Osteoblast (primary cell): ENCODE measurements at regions not wholly inside any gene's neighbourhood (a gene's known extent, or its start where the extent isn't known, plus 50 kb on each side); places are given as distances from the start of the nearest gene placed in this dataset.
A peak's percentile ranks its signal among the peaks of the same experiment; 100 is the strongest.

Experiments used
- DNase-seq: peaks from one replicate; pipeline ENCODE4 v3.0.0; 2011; ENCODE audit warnings: low spot score, mixed read lengths; ENCODE audit not compliant: insufficient read length; ENCODE audit errors: missing footprints
- H2AFZ ChIP-seq: 2 replicates; pipeline ENCODE4 v1.6.0; 2011; ENCODE audit warnings: mild to moderate bottlenecking, low read length
- H3K27ac ChIP-seq: 2 replicates; pipeline ENCODE4 v1.5.1; 2011; ENCODE audit warnings: mild to moderate bottlenecking, low read depth, low read length, moderate library complexity
- H3K27me3 ChIP-seq: 2 replicates; pipeline ENCODE4 v1.6.0; 2012; ENCODE audit warnings: mild to moderate bottlenecking, control low read depth, inconsistent platforms, low read length, moderate library complexity; ENCODE audit not compliant: insufficient read depth
- H3K36me3 ChIP-seq: 2 replicates; pipeline ENCODE4 v1.5.1; 2011; ENCODE audit warnings: mild to moderate bottlenecking, low read length, control low read depth, moderate library complexity; ENCODE audit not compliant: insufficient read depth
- H3K4me1 ChIP-seq: 2 replicates; pipeline ENCODE4 v1.5.1; 2011; ENCODE audit warnings: mild to moderate bottlenecking, low read length, control low read depth, moderate library complexity; ENCODE audit not compliant: insufficient read depth
- H3K4me2 ChIP-seq: 2 replicates; pipeline ENCODE4 v1.6.0; 2011; ENCODE audit warnings: mild to moderate bottlenecking, low read length; ENCODE audit not compliant: insufficient read depth
- H3K4me3 ChIP-seq: fragments of 200-600 bp; sonication (generic); 3 replicates; pipeline ENCODE4 v1.5.1; 2012; ENCODE audit warnings: mild to moderate bottlenecking, low read length, inconsistent platforms; ENCODE audit not compliant: insufficient read depth
- H3K79me2 ChIP-seq: 2 replicates; pipeline ENCODE4 v1.6.0; 2012; ENCODE audit warnings: mild to moderate bottlenecking, low read length, control low read depth, inconsistent platforms; ENCODE audit not compliant: insufficient read depth
- H3K9me3 ChIP-seq: 2 replicates; pipeline ENCODE4 v1.5.1; 2011; ENCODE audit warnings: low read depth, low read length, control low read depth
- H4K20me1 ChIP-seq: 2 replicates; pipeline ENCODE4 v1.6.0; 2012; ENCODE audit warnings: mild to moderate bottlenecking, low read length, control low read depth; ENCODE audit not compliant: insufficient read depth
- CTCF ChIP-seq: IDR thresholded peaks from 2 replicates; pipeline ENCODE4 v1.5.1; 2011; ENCODE audit warnings: mild to moderate bottlenecking, low read depth, low read length, moderate library complexity; ENCODE audit errors: extremely low read depth

- H4K20me1 ChIP-seq = no peaks in the 10 kb centered on the region
- H2AFZ ChIP-seq = peak overlapping the region; percentile 11
- H3K4me2 ChIP-seq = no peak overlapping the region
Observed at GRCh38 chr5:71905834-71906711, 187.0 kb downstream of the CARTPT start.

GRCh38 chr5:71907001-71907588 is 188.0 kb downstream of the CARTPT start:
- H2AFZ ChIP-seq = peak overlapping the region; percentile 76
- no peak overlapping the region for H3K4me2 ChIP-seq
- H4K20me1 ChIP-seq = no peaks in the 10 kb centered on the region
- TF ChIP-seq CTCF = no peak
- H3K79me2 ChIP-seq = no peaks in the 10 kb centered on the region
- no peaks in the 10 kb centered on the region for H3K27me3 ChIP-seq
- DNase-seq = no peak
- no peak overlapping the region for H3K27ac ChIP-seq
- no peaks in the 10 kb centered on the region for H3K9me3 ChIP-seq
- H3K36me3 ChIP-seq = no peaks in the 10 kb centered on the region
- no peak overlapping the region for H3K4me3 ChIP-seq
- no peaks in the 10 kb centered on the region for H3K4me1 ChIP-seq

More at GRCh38 chr5:71905834-71906711, 187.0 kb downstream of the CARTPT start:
- Histone ChIP-seq H3K27me3 (no peaks in the 10 kb centered on the region), H3K79me2 (no peaks in the 10 kb centered on the region), H3K4me3 (no peak overlapping the region), H3K36me3 (no peaks in the 10 kb centered on the region), H3K9me3 (no peaks in the 10 kb centered on the region), H3K27ac (no peak overlapping the region), H3K4me1 (no peaks in the 10 kb centered on the region)
- no peak for DNase-seq
- TF ChIP-seq CTCF = no peak

- Histone ChIP-seq H3K27me3 (no peaks in the 10 kb centered on the region), H3K4me3 (no peak overlapping the region), H3K4me2 (no peak overlapping the region), H3K36me3 (no peaks in the 10 kb centered on the region), H3K4me1 (no peaks in the 10 kb centered on the region), H3K9me3 (no peaks in the 10 kb centered on the region), H2AFZ (peak overlapping the region; percentile 49), H4K20me1 (no peaks in the 10 kb centered on the region), H3K27ac (no peak overlapping the region), H3K79me2 (no peaks in the 10 kb centered on the region)
- DNase-seq = no peak
- no peak for TF ChIP-seq CTCF
Observed at GRCh38 chr5:71907608-71908145, 188.6 kb downstream of the CARTPT start.

- DNase-seq = no peak
- Histone ChIP-seq H3K79me2 (no peaks in the 10 kb centered on the region), H3K4me3 (no peak overlapping the region), H2AFZ (no peak overlapping the region), H3K9me3 (no peaks in the 10 kb centered on the region), H3K4me1 (no peaks in the 10 kb centered on the region), H3K27me3 (peaks cover 2% of the 10 kb centered on the region), H3K36me3 (no peaks in the 10 kb centered on the region), H4K20me1 (no peaks in the 10 kb centered on the region), H3K4me2 (no peak overlapping the region), H3K27ac (no peak overlapping the region)
- no peak for TF ChIP-seq CTCF
Observed at GRCh38 chr5:71910741-71911140, 191.7 kb downstream of the CARTPT start.
